PC-3 (cell line): ENCODE measurements at regions not wholly inside any gene's neighbourhood (a gene's known extent, or its start where the extent isn't known, plus 50 kb on each side); places are given as distances from the start of the nearest gene placed in this dataset.

Experiments
- ATAC-seq: fragments of 200-7000 bp; cut with Tn5 transposase; 2 replicates; pipeline ENCODE4 v1.9.1; 2020; ENCODE audit warnings: mild to moderate bottlenecking, moderate library complexity
- BruUV-seq: library from RNA; stranded (reverse); fragments of 400-500 nt; replicated peaks from 2 replicates; lab custom pipeline; 2021; lab: Mats Ljungman, UMichigan
- CTCF ChIA-PET: fragments of 300-600 bp; sonication (Branson Sonifier 250); formaldehyde crosslinking; loops from one replicate; lab custom pipeline; 2022; ENCODE audit warnings: antibody characterized with exemption; lab: Charles Lee
- POLR2A ChIA-PET: fragments of 300-600 bp; sonication (Branson Sonifier 250); formaldehyde crosslinking; loops from one replicate; lab custom pipeline; 2022; ENCODE audit warnings: antibody characterized with exemption; ENCODE audit not compliant: unreplicated experiment; lab: Charles Lee
- DNase-seq: peaks from one replicate; pipeline ENCODE4 v3.0.0-alpha.2; 2015
- H2AFZ ChIP-seq: fragments of 300-600 bp; sonication (generic); 2 replicates; pipeline ENCODE4 v1.6.0; 2016; ENCODE audit warnings: antibody characterized with exemption, low read length
- H3F3A ChIP-seq: fragments of 300-600 bp; sonication (generic); one replicate; pipeline ENCODE4 v1.6.0; 2017; ENCODE audit warnings: antibody characterized with exemption, low read length, control low read depth, mild to moderate bottlenecking; ENCODE audit not compliant: unreplicated experiment
- H3K27ac ChIP-seq: fragments of 300-600 bp; sonication (generic); 2 replicates; pipeline ENCODE4 v1.5.1; 2016; ENCODE audit warnings: mild to moderate bottlenecking, low read length
- H3K27me3 ChIP-seq: fragments of 300-600 bp; sonication (generic); 2 replicates; pipeline ENCODE4 v1.6.1; 2016; ENCODE audit warnings: low read length, mixed read lengths
- H3K36me3 ChIP-seq: fragments of 300-600 bp; sonication (generic); 2 replicates; pipeline ENCODE4 v1.6.1; 2016; ENCODE audit warnings: low read depth, mixed run types, low read length, mixed read lengths
- H3K4me1 ChIP-seq: fragments of 300-600 bp; sonication (generic); 2 replicates; pipeline ENCODE4 v1.5.1; 2016; ENCODE audit warnings: low read length; ENCODE audit not compliant: insufficient read depth
- H3K4me2 ChIP-seq: fragments of 300-600 bp; sonication (generic); 2 replicates; pipeline ENCODE4 v1.6.0; 2016; ENCODE audit warnings: low read length
- H3K4me3 ChIP-seq: fragments of 300-600 bp; sonication (generic); 2 replicates; pipeline ENCODE4 v1.5.1; 2016; ENCODE audit warnings: mild to moderate bottlenecking, low read length, mixed read lengths
- H3K79me2 ChIP-seq: fragments of 300-600 bp; sonication (generic); 2 replicates; pipeline ENCODE4 v1.6.1; 2017; ENCODE audit warnings: low read length, mixed read lengths
- H3K9ac ChIP-seq: fragments of 300-600 bp; sonication (generic); 2 replicates; pipeline ENCODE4 v1.6.0; 2016; ENCODE audit warnings: mild to moderate bottlenecking, low read length
- H3K9me2 ChIP-seq: fragments of 300-600 bp; sonication (generic); replicated peaks from 2 replicates; pipeline ENCODE4 v1.6.1; 2016; ENCODE audit warnings: mixed run types, low read length, mixed read lengths
- H3K9me3 ChIP-seq: fragments of 300-600 bp; sonication (generic); 2 replicates; pipeline ENCODE4 v1.6.1; 2016; ENCODE audit warnings: low read length, mixed read lengths
- H4K20me1 ChIP-seq: fragments of 300-600 bp; sonication (generic); 2 replicates; pipeline ENCODE4 v1.6.1; 2016; ENCODE audit warnings: low read length, mixed read lengths
- CTCF ChIP-seq: fragments of 300-600 bp; sonication (generic); conservative IDR thresholded peaks from 2 replicates; pipeline ENCODE4 v1.5.1; 2017; ENCODE audit warnings: antibody characterized with exemption, low read depth, mild to moderate bottlenecking, low read length
- EZH2 ChIP-seq: fragments of 300-600 bp; sonication (generic); IDR thresholded peaks from one replicate; pipeline ENCODE4 v1.6.1; 2017; ENCODE audit warnings: antibody characterized with exemption, mild to moderate bottlenecking, low read length; ENCODE audit not compliant: unreplicated experiment
- EZH2phosphoT487 ChIP-seq: fragments of 300-600 bp; sonication (generic); IDR thresholded peaks from 2 replicates; pipeline ENCODE4 v1.6.1; 2018; ENCODE audit warnings: mild to moderate bottlenecking, antibody characterized with exemption, low read length, borderline replicate concordance
- intact Hi-C: fragments of 100-400 bp; cut with micrococcal nuclease; formaldehyde crosslinking; loops from 2 replicates; pipeline ENCODE4 v1.9.0; 2023

DNA sequence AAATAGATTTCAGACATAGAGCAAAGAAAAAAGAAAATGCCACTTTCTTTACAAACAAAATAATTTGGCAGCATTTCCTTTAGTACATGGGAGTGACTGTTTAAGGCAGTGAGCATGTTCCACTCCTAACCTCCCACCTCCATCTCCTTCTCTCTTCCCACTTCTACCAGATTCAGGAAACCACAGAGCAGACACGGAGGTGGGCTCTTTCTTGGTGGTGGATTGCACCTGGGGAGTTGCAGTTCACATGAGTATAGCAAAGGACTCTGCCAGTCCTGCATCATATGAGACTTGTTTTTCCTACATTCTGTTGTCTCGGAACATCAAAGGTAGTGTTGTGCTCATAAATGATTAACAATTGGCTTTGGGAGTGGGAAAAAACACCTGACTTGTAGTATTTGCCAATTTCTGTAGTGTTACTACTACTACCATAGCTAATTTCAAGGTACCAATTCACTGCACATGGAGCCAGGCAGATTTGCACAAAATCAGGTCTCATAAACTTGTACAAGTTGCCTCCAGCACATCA lies 137.2 kb downstream of the SPP2 start:
- no peaks in the 10 kb centered on the region for H3K27me3 ChIP-seq
- ChIA-PET POLR2A (no interaction called here), CTCF (no interaction called here)
- H3K9me3 ChIP-seq, result no peaks in the 10 kb centered on the region
- no peak overlapping the region for H3K27ac ChIP-seq
- H4K20me1 ChIP-seq, result no peaks in the 10 kb centered on the region
- no peaks in the 10 kb centered on the region for H3F3A ChIP-seq
- H3K36me3 ChIP-seq, result no peaks in the 10 kb centered on the region
- DNase-seq, result no peak
- no peaks in the 10 kb centered on the region for H3K9me2 ChIP-seq
- intact Hi-C loops, result no loop called here
- no peak overlapping the region for H2AFZ ChIP-seq
- H3K4me1 ChIP-seq, result no peaks in the 10 kb centered on the region
- ATAC-seq, result no peak
- TF ChIP-seq EZH2phosphoT487, result no peak
- no peak for TF ChIP-seq EZH2
- no peak for TF ChIP-seq CTCF
- no peak overlapping the region for H3K9ac ChIP-seq
- H3K4me2 ChIP-seq, result no peak overlapping the region
- no peak overlapping the region for H3K4me3 ChIP-seq
- H3K79me2 ChIP-seq, result no peaks in the 10 kb centered on the region
- no TSS peak for BruUV-seq

DNA sequence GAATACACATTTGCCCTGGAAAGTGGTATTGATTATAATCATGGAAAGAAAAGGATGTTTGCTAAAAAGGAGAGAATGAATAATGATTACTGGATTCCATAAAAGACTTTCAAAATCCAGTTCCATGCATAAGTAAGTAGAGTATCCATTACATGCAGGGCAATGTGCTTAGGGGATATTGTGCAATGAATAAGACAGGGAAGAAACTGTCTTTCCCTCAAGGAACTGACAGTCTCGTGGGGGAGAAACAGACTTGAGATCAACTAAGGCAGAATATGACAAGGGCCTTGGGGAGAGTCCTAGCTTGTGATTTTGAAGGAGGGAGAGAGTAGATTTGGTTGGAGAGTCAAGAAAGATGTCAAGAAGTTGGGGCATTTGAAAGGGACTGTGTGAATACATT lies 130.6 kb downstream of the SPP2 start:
- no peak for TF ChIP-seq EZH2
- no peak for TF ChIP-seq CTCF
- no peak for TF ChIP-seq EZH2phosphoT487
- POLR2A ChIA-PET, result no interaction called here
- H4K20me1 ChIP-seq, result no peaks in the 10 kb centered on the region
- no peaks in the 10 kb centered on the region for H3K79me2 ChIP-seq
- no TSS peak for BruUV-seq
- no peaks in the 10 kb centered on the region for H3K36me3 ChIP-seq
- CTCF ChIA-PET, result no interaction called here
- H3K9me3 ChIP-seq, result no peaks in the 10 kb centered on the region
- no peaks in the 10 kb centered on the region for H3K27me3 ChIP-seq
- H3F3A ChIP-seq, result no peaks in the 10 kb centered on the region
- no peak overlapping the region for H3K4me3 ChIP-seq
- intact Hi-C loops, result no loop called here
- H3K4me2 ChIP-seq, result no peak overlapping the region
- no peak overlapping the region for H3K27ac ChIP-seq
- ATAC-seq, result no peak
- H3K4me1 ChIP-seq, result peaks cover 14% of the 10 kb centered on the region
- H2AFZ ChIP-seq, result no peak overlapping the region
- DNase-seq, result no peak
- H3K9ac ChIP-seq, result no peak overlapping the region
- no peaks in the 10 kb centered on the region for H3K9me2 ChIP-seq

- Histone ChIP-seq H3K79me2 (no peaks in the 10 kb centered on the region), H3K4me3 (no peak overlapping the region), H3K36me3 (no peaks in the 10 kb centered on the region), H3K27me3 (no peaks in the 10 kb centered on the region), H3F3A (no peaks in the 10 kb centered on the region), H4K20me1 (no peaks in the 10 kb centered on the region), H3K9me2 (no peaks in the 10 kb centered on the region), H3K4me1 (peaks cover 14% of the 10 kb centered on the region), H3K27ac (no peak overlapping the region), H3K9ac (no peak overlapping the region), H3K9me3 (no peaks in the 10 kb centered on the region), H3K4me2 (peak overlapping the region; percentile 55; the same call in 1 of the 2 replicates), H2AFZ (no peak overlapping the region)
- DNase-seq (no peak), ATAC-seq (no peak)
- TF ChIP-seq EZH2phosphoT487, result no peak
- TF ChIP-seq CTCF, result no peak
- TF ChIP-seq EZH2, result no peak
- CTCF ChIA-PET, result interaction anchor here (0.7 to 1.2 kb wide), 2 partner anchors 32 to 366 kb away, joined by 3 read pairs; no protein-coding TSS in a partner anchor
- intact Hi-C loops, result no loop called here
- POLR2A ChIA-PET, result interaction anchor here (0.6 kb wide), 2 partner anchors 243 to 1871 kb away, joined by 3 to 4 read pairs; no protein-coding TSS in a partner anchor
- BruUV-seq, result no TSS peak
Measured at GRCh38 chr2:234179031-234179363, 128.5 kb downstream of the SPP2 start.
